ENCODE measurements at regions not wholly inside any gene's neighbourhood (a gene's known extent, or its start where the extent isn't known, plus 50 kb on each side); places are given as distances from the start of the nearest gene placed in this dataset.

DNA sequence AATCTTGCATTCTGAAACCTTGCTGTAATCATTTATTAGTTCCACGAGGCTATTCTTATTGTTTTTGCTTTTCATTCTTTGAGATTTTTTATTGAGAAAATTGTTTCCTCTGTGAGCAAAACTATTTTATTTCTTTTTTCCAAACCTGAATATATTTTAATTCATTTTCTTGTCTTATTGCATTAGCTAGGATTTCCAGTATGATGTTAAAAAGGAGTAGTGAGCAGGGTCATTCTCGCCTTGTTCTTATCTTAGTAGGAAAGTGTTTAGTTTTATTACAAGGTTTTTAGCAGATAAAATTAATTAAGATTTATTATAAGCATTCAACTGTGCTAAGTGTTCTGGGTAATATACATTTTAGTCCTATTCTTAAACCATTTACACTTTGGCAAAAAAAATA, 214.6 kb upstream of the KLF6 start:
- no peak for DNase-seq (ENCODE audit: low read depth in 2 of 2)

DNA sequence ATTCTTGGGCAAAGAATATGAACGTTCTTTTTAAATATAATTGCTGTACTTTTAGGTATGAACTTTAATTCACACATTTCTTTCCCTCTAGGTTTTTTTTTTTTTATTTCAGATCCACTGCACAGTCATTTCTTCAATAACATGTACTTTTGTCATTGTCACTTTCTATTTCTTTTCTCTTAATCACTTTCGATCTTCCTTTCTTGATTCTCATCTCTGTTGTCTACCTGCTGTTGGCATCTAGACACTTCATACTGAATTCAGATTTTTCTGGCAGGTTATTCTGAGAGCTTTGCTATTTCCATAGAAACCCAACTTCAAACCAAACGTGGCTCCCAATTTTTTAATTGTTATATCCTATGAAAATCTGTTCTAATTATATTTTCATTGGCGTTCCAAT, 211.7 kb upstream of the KLF6 start:
- DNase-seq (ENCODE audit: low read depth in 2 of 2), result no peak

DNA sequence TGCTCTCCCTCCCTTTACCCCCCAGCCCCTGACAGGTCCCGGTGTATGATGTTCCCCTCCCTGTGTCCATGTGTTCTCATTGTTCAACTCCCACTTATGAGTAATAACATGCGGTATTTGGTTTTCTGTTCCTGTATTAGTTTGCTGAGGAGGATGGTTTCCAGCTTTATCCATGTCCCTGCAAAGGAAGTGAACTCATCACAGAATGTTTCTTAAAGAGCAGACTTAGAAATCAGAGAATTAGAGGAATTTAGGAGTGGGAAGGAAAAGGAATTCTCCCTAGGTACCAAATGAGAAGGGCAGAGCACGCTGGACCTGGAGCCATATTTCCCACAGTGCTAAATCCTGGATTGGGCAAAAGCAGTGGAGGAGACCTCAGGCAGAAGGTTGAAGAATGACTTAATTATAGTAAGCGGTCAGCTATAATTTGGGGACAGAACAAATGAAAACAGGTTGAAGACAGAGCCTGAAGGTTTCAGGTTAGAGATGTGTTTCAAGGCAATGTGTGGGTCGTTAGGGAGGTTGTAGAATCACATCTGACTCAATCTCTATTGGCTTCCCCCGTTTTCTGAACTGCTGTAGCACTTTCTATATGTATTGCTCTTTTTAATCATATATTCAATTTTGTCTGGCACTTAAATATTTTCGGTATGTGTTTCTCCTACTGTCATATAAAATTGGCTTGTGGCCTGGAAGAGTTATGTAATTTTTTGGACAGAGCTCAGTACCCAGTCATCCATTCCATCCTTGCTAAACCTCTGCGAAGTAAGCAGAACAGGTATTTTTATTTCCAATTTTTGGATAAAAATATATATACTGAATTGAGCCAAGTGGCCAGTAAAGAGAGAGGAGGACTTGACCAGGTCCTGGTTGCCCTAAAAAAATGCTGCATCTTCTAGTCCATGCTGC, 210.5 kb upstream of the KLF6 start:
- no peak for DNase-seq (ENCODE audit: low read depth in 2 of 2)

DNA sequence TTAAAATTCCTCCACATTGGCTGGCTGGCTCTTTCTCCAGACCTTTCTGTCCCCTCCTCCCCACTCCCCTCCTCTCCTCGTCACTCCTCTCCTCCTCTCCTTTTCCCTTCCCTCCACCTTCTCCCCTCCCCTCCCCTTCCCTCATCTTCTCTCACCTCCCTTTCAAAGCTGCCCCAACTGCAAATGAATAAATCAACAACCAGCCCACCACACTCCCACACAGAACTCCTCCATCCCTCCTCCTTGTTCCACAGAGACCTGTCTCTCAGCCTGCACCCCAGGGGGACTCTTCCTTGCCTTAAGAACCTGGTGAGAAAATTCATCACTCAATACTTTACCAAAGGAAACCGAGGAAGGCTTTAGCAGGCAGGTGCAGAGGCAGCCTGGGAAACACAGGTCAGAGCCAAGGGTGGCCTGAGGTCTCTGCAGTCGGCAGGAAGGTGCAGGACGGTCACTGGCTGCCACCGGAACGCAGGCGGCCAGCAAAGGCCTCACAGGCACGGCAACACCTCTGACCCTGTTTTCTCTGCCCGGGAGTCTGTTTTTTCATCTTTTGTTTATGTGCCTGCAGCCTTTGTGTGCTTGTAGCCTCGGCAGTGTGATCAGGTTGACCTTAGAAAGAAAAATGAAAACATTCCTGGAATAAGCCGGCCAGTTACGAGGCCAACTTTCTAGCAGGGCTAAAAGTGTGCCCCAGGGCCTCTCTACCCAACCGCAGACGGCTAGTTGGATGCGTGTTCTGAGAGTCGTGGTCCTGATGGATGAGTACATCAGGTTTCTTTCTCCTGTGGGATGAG, 207.6 kb upstream of the KLF6 start:
- DNase-seq (ENCODE audit: low read depth in 2 of 2), result no peak

DNA sequence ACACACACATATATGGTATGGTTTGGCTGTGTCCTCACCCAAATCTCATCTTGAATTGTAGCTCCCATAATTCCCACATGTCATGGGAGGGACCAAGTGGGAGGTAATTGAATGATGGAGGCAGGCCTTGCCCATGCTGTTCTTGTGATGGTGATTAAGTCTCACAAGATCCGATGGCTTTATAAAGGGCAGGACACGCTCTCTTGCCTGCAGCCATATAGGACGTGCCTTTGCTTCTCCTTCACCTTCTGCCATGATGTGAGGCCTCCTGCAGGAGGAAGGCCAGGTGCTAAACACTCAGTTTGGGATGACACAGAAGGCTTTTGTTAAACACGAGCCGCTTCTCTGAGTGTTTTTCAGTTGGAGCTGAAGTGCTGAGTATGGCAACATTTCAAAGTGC, 205.3 kb upstream of the KLF6 start:
- DNase-seq (ENCODE audit: low read depth in 2 of 2), result no peak

DNA sequence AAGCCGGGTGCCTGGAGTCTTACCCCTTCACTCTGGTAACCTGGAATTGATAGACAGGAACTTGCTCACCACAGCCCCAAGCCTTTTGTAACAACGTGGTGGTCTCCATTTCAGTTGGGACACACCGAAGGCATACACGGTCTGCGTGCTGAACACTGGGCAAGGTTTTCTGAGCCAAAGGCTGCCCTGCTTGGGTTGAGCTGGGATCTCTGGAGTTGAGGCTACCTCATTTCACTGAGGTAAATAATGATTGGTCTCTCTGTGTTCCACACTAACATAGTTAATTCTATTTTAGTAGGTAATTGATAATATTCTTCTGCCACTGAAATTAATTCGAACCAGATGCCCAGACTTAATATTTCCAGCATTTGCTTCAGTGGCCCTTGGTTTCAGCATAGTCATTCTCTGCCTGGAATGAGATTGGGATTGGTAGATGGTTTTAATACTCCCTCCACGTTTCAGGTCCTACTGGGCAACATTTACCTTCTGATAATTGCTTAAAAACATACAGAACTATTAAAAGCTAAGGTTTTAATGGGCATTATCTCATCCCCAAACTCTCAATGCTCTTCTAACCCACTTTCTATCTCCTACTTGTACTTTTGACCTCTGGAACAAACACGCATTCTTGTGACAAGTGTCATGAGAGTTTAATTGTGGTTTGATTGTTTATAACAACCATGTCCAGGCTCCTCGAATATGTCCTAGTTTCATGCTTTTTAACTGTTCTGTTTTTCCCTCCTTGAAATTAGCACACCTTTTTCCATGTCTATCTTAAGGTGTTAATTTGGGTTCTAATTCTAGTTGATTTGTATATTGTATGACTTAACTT, 202.3 kb upstream of the KLF6 start:
- no peak for DNase-seq (ENCODE audit: low read depth in 2 of 2)

DNA sequence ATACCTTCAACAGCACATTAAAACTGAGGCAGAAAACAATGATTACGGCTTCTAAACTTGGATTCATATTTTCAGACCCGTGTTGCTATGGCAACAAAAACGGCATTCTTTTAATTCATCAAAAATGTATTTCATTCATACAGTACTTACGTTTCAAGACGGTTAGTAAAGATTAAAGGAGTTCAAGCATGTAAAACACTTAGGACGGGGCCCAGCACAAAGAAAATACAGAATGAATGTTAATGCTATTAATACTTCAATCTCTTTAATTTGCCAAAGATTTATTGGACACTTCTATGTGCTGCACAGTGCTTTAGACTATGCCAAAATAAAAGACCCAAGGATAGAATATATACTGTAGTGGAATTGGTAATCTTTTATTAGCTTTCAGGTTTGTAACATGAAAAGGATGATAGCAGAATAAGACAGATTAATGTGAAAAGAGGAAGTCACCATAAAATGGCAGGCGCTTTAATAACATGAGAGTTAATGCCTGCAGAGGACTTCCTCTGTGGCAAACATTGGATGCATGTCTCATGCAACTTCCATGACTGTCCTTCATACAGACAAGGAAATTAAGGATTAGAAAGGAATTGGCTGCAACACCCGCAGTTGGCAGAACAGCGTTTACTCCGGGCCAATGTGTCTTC, 201.6 kb upstream of the KLF6 start:
- DNase-seq (ENCODE audit: low read depth in 2 of 2), result no peak

DNA sequence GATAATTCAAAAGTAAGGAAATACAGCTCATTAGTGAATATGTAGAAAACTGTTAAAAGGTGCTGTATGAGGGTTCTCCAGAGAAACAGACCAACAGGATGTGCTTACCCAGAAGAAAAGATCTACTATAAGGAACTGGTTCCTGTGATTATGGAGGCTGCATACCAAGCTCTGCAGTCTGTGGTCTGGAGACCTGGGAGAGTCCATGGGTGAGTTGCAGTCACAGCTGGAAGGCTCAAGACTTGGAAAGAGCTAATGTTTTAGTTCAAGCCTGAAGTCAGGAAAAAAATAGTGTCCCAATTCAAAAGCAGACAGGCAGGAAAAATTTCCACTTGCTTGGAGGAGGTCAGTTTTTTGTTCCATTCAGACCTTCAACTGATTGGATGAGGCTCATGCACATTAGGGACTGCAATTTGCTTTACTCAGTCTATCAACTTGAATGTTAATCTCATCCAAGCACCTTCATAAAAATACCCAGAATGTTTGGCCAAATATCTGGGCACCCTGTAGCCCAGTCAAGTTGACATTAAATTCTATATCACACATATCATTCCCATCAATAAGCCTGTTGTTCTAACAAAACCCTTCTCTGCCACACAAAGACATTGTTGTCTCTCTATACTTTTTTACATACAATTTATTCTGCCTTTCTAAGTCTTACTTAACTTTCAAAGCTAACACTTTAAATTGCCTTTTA, 197.9 kb upstream of the KLF6 start:
- DNase-seq (ENCODE audit: low read depth in 2 of 2), result no peak

DNA sequence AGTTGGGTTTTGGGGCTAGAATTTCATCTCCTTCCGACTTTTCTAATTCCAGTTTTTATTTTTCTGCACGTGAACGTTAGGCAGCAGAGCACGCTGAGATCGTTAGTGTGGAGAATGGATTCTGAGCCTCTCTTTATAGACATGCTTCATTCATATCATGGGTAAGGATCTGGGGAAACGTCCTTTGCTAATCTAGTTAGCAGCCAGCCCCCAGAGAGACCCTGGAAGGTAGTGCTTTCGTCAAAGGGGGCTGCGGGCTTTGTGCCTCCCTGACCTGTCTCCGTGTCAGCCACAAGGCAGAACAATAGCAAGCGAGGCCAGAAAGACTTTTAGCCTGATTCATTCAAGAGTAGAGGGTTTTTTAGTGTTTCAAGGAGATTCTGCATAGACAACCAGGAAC, 196.3 kb upstream of the KLF6 start:
- DNase-seq (ENCODE audit: low read depth in 2 of 2), result no peak

DNA sequence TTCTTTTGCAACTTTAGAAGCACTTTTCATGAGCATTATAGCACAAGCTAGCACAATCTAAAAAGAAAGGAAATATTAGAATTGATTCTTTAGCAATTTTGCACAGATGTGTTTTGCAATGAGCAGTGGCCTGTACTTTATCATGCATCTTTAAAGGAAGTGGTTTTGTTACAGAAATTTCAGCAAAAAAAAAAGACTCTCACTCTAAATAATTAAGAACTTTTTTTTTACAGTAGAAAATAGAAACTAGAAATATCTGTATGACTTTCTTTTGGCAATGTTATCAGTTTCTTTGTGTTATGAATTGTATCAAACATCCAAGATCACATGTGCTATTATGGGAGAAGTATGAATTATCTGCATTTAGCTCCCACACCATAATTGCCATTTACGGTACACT, 195.7 kb upstream of the KLF6 start:
- no peak for DNase-seq (ENCODE audit: low read depth in 2 of 2)

DNA sequence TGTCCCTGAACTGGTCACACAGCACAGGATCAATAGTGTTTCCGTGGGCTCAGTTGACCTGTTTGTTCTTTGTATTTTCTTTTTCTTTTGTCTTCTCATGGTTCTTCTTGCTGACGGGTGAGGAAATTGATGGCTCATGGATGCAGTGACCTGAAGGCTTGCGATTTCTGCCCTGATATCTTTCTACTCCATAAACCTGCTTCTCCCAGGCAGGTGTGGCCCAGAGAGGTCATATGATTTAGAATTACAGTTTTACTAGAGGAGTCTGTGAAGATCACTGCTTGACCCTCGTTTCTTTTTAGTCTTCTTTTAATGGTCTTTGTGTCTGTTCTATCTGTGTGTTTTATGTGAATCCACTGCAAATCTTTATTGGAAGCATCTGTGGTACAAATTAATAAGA, 195.1 kb upstream of the KLF6 start:
- no peak for DNase-seq (ENCODE audit: low read depth in 2 of 2)

DNA sequence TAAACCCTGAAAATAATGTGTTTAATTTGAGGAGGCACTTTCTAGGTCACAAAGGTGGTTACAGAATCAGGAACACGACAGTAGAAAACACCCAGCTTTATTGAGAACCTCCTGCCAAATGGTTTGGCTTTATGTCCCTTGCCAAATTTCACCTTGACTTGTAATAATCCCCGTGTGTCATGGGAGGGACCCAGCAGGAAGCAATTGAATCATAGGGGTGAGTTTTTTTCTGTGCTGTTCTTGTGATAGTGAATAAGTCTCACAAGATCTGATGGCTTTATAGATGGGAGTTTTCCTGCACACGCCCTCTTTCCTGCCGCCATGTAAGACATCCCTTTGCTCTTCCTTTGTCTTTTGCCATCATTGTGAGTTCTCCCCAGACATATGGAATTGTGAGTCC, 193.8 kb upstream of the KLF6 start:
- DNase-seq (ENCODE audit: low read depth in 2 of 2), result no peak

DNA sequence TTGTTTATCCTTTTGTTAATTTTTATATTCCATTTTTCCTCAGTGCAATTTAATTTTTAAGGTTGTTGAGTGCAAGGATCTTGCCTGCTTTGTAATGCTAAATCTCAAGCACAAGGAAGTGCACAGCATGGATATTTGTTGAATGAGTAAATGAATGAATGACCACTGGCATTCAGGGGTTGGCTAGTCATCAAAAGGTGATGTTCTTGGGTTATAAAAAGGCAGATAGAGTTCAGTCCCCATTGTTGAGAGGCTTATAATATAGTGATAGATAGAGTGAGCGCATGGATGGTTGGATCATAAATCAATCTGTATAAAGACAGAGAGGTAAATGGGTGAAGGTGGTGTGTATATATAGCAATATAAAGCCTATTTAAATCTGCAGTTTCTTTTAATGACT, 193.2 kb upstream of the KLF6 start:
- DNase-seq (ENCODE audit: low read depth in 2 of 2), result no peak

DNA sequence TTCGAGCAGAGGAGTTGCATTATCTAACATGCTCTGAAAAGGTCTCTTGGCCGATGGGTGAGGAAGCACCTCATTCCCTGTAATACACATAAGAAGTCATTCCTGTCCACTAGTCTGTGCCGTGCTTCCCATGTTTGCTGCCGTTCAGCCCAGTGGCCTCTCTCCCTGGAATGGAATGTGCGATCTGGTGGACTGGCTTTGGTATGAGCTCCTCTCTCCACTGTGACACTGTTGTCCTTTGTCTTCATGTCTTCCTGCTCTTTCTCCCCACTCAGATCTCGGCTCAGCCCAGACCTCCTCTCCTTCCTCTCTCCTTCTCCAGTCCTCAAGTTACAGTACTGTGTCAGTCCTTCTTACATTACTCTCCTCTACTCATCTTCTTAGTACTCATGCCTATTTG, 192.8 kb upstream of the KLF6 start:
- DNase-seq (ENCODE audit: low read depth in 2 of 2), result no peak

DNA sequence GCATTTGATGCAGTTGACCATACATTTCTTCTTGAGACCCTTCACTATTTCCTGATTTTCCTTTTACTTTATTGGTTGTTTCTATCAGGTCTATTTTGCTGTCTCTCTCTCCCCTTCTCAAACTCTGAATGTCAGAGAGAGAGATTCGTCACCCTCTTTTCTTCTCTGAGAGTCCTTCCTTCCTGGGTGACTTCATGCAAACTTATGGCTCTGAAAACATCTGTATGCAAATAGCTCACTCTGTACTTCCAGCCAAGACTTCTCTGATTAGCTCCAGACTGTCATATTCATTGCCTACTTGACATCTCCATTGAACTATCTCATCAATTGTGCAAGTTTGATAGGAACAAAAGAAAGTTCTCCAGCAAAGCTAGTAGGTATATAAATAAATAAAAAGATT, 191.7 kb upstream of the KLF6 start:
- no peak for DNase-seq (ENCODE audit: low read depth in 2 of 2)

DNA sequence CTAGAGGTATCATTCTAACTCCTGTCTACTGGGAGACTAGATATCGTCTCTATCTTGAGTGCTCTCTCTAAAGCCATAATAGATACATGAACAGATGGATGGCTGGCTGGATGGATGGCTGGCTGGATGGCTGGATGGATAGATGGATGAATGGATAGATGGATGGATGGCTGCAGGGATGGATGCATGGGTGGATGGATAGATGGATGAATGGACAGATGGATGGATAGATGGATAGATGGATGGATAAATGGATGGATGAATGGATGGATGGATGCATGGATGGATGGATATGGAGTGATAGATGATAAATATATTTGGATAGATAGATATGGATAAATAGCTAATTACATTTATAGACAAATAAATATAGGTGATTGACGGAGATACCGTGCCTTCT, 191.2 kb upstream of the KLF6 start:
- no peak for DNase-seq (ENCODE audit: low read depth in 2 of 2)

DNA sequence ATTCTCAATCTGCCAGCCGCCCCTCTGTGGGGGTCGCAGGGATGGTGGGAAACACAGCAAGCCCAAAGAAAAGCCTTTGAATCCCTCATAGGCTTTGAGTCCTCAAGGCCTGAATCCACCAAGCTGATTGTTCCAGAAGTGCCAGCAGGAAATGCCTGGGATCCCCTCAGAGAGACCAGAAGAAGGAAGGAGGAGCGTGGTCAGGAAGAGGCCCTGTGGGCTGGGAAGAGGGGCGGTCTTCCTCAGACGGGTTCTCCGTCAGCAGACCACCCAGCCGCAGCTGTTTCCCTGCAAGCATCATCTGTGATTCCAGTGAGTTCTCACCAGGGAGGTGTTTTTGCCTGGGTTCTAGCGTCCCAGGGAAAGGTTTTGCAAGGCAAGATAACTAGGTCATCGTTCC, 190.0 kb upstream of the KLF6 start:
- DNase-seq (ENCODE audit: low read depth in 2 of 2), result no peak

DNA sequence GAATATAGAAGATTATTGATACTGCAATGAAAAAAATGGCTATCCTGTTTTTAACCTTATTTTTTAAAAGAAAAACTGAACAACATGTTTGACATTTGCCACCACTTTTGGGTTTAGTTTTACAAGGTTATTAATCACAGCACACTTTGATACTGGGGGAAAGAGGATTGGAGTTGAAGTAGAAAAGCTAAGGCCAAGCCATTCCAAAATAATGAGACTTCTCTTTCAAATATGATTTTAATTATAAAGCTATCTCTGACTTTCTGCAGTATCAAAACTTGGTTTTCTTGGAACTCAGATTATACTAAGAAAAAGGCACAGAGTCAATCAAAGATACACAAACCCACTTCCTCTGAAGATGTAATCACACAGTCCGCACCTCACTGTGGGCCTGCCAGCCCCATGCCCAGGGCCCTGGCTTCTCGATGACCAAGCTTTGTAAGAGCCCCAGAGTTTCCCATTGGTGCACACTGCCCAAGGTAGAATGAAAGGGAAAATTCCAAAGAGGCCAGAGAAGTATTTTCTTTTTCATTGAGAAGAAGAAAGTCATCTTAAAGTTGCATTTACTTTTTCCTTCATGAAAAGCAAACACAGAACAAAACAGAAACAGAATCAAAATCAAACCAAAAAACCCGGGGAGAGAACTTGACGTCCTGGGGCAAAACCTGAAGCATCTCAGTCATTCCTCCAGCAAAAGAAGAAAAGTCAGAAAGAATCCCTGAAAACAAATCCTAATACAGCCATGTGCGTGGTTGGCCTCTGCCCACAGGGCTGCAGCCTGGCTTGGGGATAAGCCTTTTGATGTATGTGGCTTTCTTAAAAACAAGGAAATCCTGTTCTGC, 187.7 kb upstream of the KLF6 start:
- DNase-seq (ENCODE audit: low read depth in 2 of 2), result no peak

DNA sequence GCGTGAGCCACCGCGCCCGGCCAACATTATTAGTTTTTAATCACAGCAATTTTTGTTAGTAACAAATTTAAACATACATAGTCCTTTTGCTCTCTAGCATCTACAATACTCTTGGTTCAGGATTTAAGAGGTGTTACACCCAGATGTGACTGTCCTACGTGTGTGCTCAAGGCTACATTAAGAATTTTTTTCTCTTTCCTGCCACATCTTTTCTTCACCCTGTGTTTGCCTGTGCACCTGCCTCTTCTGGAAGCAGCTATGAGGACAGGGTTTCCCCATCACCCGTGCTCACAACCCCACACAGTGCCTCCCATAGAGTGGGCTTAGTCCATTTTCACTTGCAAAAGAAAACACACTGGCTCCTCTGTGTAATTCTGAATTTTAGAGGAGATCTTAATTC, 186.7 kb upstream of the KLF6 start:
- DNase-seq (ENCODE audit: low read depth in 2 of 2), result no peak

Measured in stimulated activated CD8-positive, alpha-beta memory T cell treated with anti-CD3 and anti-CD28 coated beads, Interleukin-7, amount 100 ng/mL, for 4 hours (primary cell).